A549 (cell line): ENCODE measurements at regions not wholly inside any gene's neighbourhood (a gene's known extent, or its start where the extent isn't known, plus 50 kb on each side); places are given as distances from the start of the nearest gene placed in this dataset.

ENCODE experiments used
- ATAC-seq, 2 experiments: fragments of 200-7000 bp in 1 of 2; fragments of >200 bp in 1 of 2; cut with Nextera tagmentation in 1 of 2; cut with Tn5 transposase in 1 of 2; 3 replicates each; pipeline versions ENCODE4 v1.8.0 to v1.9.1; 2018 to 2020; ENCODE audit warnings: mild to moderate bottlenecking in 1 of 2, moderate library complexity in 1 of 2
- CTCF ChIA-PET: fragments of 300-600 bp; sonication (Branson Sonifier 250); formaldehyde crosslinking; extraction: SDS; loops from one replicate; lab custom pipeline; 2021; ENCODE audit warnings: antibody characterized with exemption, inconsistent platforms; lab: Yijun Ruan, JAX
- POLR2A ChIA-PET: fragments of 350-600 bp; formaldehyde crosslinking; extraction: SDS; loops from one replicate; lab custom pipeline; 2021; ENCODE audit warnings: antibody characterized with exemption, inconsistent platforms; lab: Yijun Ruan, JAX
- DNase-seq, 2 experiments: peaks; one replicate each; pipeline versions ENCODE4 v3.0.0 to v3.0.0-alpha.2; 2011 to 2016; ENCODE audit warnings: low read depth in 1 of 2, low spot score in 1 of 2
- FAIRE-seq: peaks from 2 replicates; lab custom pipeline; 2011; peaks lifted over from hg19 to GRCh38; lab: Jason Lieb, UNC
- H3K27ac ChIP-seq, 2 experiments: fragments of >200 bp; sonication (Bioruptor Twin); formaldehyde crosslinking; 3 replicates each; pipeline ENCODE4 v1.5.1; 2016 to 2017
- H3K4me1 ChIP-seq: fragments of >200 bp; sonication (Bioruptor Twin); formaldehyde crosslinking; 3 replicates; pipeline ENCODE4 v1.6.1; 2016
- H3K4me2 ChIP-seq: fragments of >200 bp; sonication (Bioruptor Twin); formaldehyde crosslinking; 3 replicates; pipeline ENCODE4 v1.6.1; 2016
- H3K4me3 ChIP-seq: fragments of >200 bp; sonication (Bioruptor Twin); formaldehyde crosslinking; 3 replicates; pipeline ENCODE4 v1.5.1; 2016
- H3K9me3 ChIP-seq: fragments of >200 bp; sonication (Bioruptor Twin); formaldehyde crosslinking; 3 replicates; pipeline ENCODE4 v1.6.1; 2016
- BHLHE40 ChIP-seq: IDR thresholded peaks from 2 replicates; pipeline ENCODE4 v1.6.1; 2012; ENCODE audit warnings: low read depth, low read length, inconsistent platforms
- CEBPB ChIP-seq, 2 experiments: fragments of >200 bp in 1 of 2; sonication (Bioruptor Twin) in 1 of 2; formaldehyde crosslinking in 1 of 2; IDR thresholded peaks; 2 replicates each; pipeline ENCODE4 v1.6.1; 2012 to 2016
- CHD4 ChIP-seq: fragments of 200-600 bp; sonication (generic); IDR thresholded peaks from 2 replicates; pipeline ENCODE4 v1.6.1; 2016; ENCODE audit warnings: antibody characterized with exemption, mild to moderate bottlenecking, borderline replicate concordance
- CTCF ChIP-seq: fragments of >200 bp; sonication (Bioruptor Twin); formaldehyde crosslinking; IDR thresholded peaks from 3 replicates; pipeline ENCODE4 v1.5.1; 2016
- EHF ChIP-seq: fragments of 250-450 bp; sonication (Bioruptor Pico); IDR thresholded peaks from 2 replicates; pipeline ENCODE4 v1.5.0; 2020; ENCODE audit warnings: mild to moderate bottlenecking
- EHMT2 ChIP-seq: fragments of 200-600 bp; sonication (generic); IDR thresholded peaks from 2 replicates; pipeline ENCODE4 v1.6.1; 2016; ENCODE audit warnings: antibody characterized with exemption, low read depth, mild to moderate bottlenecking, moderate library complexity
- EP300 ChIP-seq, 2 experiments: fragments of >200 bp; sonication (Bioruptor Twin); formaldehyde crosslinking; IDR thresholded peaks; 2 replicates in 1 of 2; 3 replicates in 1 of 2; pipeline ENCODE4 v1.6.1; 2016 to 2017
- ESRRA ChIP-seq: fragments of 150-350 bp; IDR thresholded peaks from 2 replicates; pipeline ENCODE4 v1.6.1; 2014; ENCODE audit warnings: mild to moderate bottlenecking, low read length, borderline replicate concordance
- FOSB ChIP-seq: fragments of 250-450 bp; sonication (Bioruptor Pico); IDR thresholded peaks from 2 replicates; pipeline ENCODE4 v1.5.0; 2020; ENCODE audit warnings: mild to moderate bottlenecking, moderate library complexity
- FOSL2 ChIP-seq, 2 experiments: fragments of 450-650 bp in 1 of 2; fragments of >200 bp in 1 of 2; sonication (Bioruptor Twin) in 1 of 2; formaldehyde crosslinking; IDR thresholded peaks; 2 replicates each; pipeline versions ENCODE4 v1.5.0 to v1.6.1; 2016 to 2020; ENCODE audit warnings: mild to moderate bottlenecking in 1 of 2, moderate library complexity in 1 of 2
- HDAC2 ChIP-seq: fragments of 200-600 bp; sonication (generic); IDR thresholded peaks from 2 replicates; pipeline ENCODE4 v1.6.1; 2016
- JUN ChIP-seq, 2 experiments: fragments of >200 bp; sonication (Bioruptor Twin); formaldehyde crosslinking; IDR thresholded peaks; 2 replicates in 1 of 2; 3 replicates in 1 of 2; pipeline ENCODE4 v1.6.1; 2016 to 2017
- MAX ChIP-seq: IDR thresholded peaks from 2 replicates; pipeline ENCODE4 v1.6.1; 2012
- MAZ ChIP-seq: fragments of 150-350 bp; IDR thresholded peaks from 2 replicates; pipeline ENCODE4 v1.6.1; 2014; ENCODE audit warnings: antibody characterized with exemption, low read depth, low read length, borderline replicate concordance
- NPAS2 ChIP-seq: fragments of 250-450 bp; sonication (Bioruptor Pico); IDR thresholded peaks from 2 replicates; pipeline ENCODE4 v1.8.0; 2022; ENCODE audit warnings: mild to moderate bottlenecking, moderate library complexity, borderline replicate concordance
- PBX3 ChIP-seq: IDR thresholded peaks from 2 replicates; pipeline ENCODE4 v1.6.1; 2012
- POLR2A ChIP-seq: IDR thresholded peaks from 2 replicates; pipeline ENCODE4 v1.6.1; 2012; ENCODE audit warnings: mild to moderate bottlenecking, low read length
- RAD21 ChIP-seq, 2 experiments: fragments of >200 bp in 1 of 2; sonication (Bioruptor Twin) in 1 of 2; formaldehyde crosslinking in 1 of 2; IDR thresholded peaks in 1 of 2; conservative IDR thresholded peaks in 1 of 2; 2 replicates in 1 of 2; 3 replicates in 1 of 2; pipeline ENCODE4 v1.6.1; 2012 to 2018; ENCODE audit warnings: inconsistent platforms in 1 of 2
- RARB ChIP-seq: fragments of 250-450 bp; sonication (Bioruptor Pico); IDR thresholded peaks from 2 replicates; pipeline ENCODE4 v1.8.0; 2021; ENCODE audit warnings: mild to moderate bottlenecking, moderate library complexity
- REST ChIP-seq: fragments of 200-600 bp; sonication (generic); IDR thresholded peaks from 2 replicates; pipeline ENCODE4 v1.6.1; 2016; ENCODE audit warnings: antibody characterized with exemption, mild to moderate bottlenecking, moderate library complexity
- SMC3 ChIP-seq: fragments of >200 bp; sonication (Bioruptor Twin); formaldehyde crosslinking; IDR thresholded peaks from 3 replicates; pipeline ENCODE4 v1.6.1; 2018; ENCODE audit warnings: inconsistent platforms
- SREBF2 ChIP-seq: fragments of 450-650 bp; IDR thresholded peaks from 2 replicates; pipeline ENCODE4 v1.6.1; 2014; ENCODE audit warnings: mild to moderate bottlenecking, moderate library complexity
- TP53 ChIP-seq: fragments of 250-450 bp; sonication (Bioruptor Pico); IDR thresholded peaks from 2 replicates; pipeline ENCODE4 v1.5.0; 2021; ENCODE audit warnings: mild to moderate bottlenecking, moderate library complexity
- ZNF302 ChIP-seq: fragments of 250-450 bp; sonication (Bioruptor Pico); IDR thresholded peaks from 2 replicates; pipeline ENCODE4 v1.9.0; 2021; ENCODE audit warnings: inconsistent platforms, mild to moderate bottlenecking, moderate library complexity
- WGBS: methylation state at CpG from one replicate; pipeline ENCODE4 v1.1.6; 2017; ENCODE audit errors: missing lambda C conversion rate; 5-methylcytosine and 5-hydroxymethylcytosine counted together

- ATAC-seq, result no peak
- no peak for FAIRE-seq
- Histone ChIP-seq H3K9me3 (no peaks in the 10 kb centered on the region), H3K4me1 (no peaks in the 10 kb centered on the region), H3K27ac (no peak overlapping the region), H3K4me2 (no peak overlapping the region), H3K4me3 (no peak overlapping the region)
- POLR2A ChIA-PET, result no interaction called here
- 37% methylated on average over 3 of the region's 3 CpGs for WGBS
- no peak for TF ChIP-seq EHMT2
- TF ChIP-seq EHF (CRISPR knock-in tag), result no peak
- no peak for TF ChIP-seq FOSL2 (IDR thresholded peaks at IDR 0.05)
- TF ChIP-seq FOSL2 (CRISPR knock-in tag; IDR thresholded peaks at IDR 0.05), result no peak
- CTCF ChIA-PET, result no interaction called here
- DNase-seq, result no peak
Measured at GRCh38 chr16:9645911-9646310, 536.3 kb downstream of the GRIN2A start.

GRCh38 chr16:9647981-9648701, 534.1 kb downstream of the GRIN2A start:
- POLR2A ChIA-PET, result no interaction called here
- FAIRE-seq, result no peak

GRCh38 chr16:9650284-9650683, 531.9 kb downstream of the GRIN2A start:
- H3K4me2 ChIP-seq, result no peak overlapping the region
- H3K9me3 ChIP-seq, result no peaks in the 10 kb centered on the region
- FAIRE-seq (no peak), ATAC-seq (no peak), DNase-seq (no peak)
- ChIA-PET POLR2A (no interaction called here), CTCF (interaction anchor here (0.6 kb wide), 1 partner anchor 1554 kb away, joined by 3 read pairs; no protein-coding TSS in a partner anchor)
- 0% methylated on average over 1 of the region's 1 CpG for WGBS
- no peaks in the 10 kb centered on the region for H3K4me1 ChIP-seq
- H3K4me3 ChIP-seq, result no peak overlapping the region
- no peak overlapping the region for H3K27ac ChIP-seq
- TF ChIP-seq EP300 (IDR thresholded peaks at IDR 0.05), result no peak
- no peak for TF ChIP-seq ESRRA
- no peak for TF ChIP-seq FOSL2 (IDR thresholded peaks at IDR 0.05)
- TF ChIP-seq FOSL2 (CRISPR knock-in tag; IDR thresholded peaks at IDR 0.05), result no peak
- TF ChIP-seq SREBF2, result no peak
- TF ChIP-seq NPAS2 (CRISPR knock-in tag), result no peak
- no peak for TF ChIP-seq POLR2A
- TF ChIP-seq EHF (CRISPR knock-in tag), result no peak
- no peak for TF ChIP-seq REST
- TF ChIP-seq HDAC2, result no peak
- no peak for TF ChIP-seq ZNF302 (CRISPR knock-in tag)

More at GRCh38 chr16:9647981-9648701, 534.1 kb downstream of the GRIN2A start:
- no peak overlapping the region for H3K4me2 ChIP-seq
- peak; percentile 58 to 86; a peak in 3 of 4 replicates for TF ChIP-seq CEBPB (IDR thresholded peaks at IDR 0.05)
- TF ChIP-seq TP53 (CRISPR knock-in tag), result no peak
- peak; percentile 52; the same call in 2 of the 3 replicates for TF ChIP-seq SMC3
- TF ChIP-seq PBX3, result no peak
- no peak for TF ChIP-seq RARB (CRISPR knock-in tag)
- no peak for TF ChIP-seq HDAC2
- no peak for TF ChIP-seq MAZ
- TF ChIP-seq SREBF2, result no peak
- peak; percentile 54 for TF ChIP-seq CTCF
- no peak for TF ChIP-seq FOSB
- no peak for TF ChIP-seq BHLHE40
- TF ChIP-seq JUN (IDR thresholded peaks at IDR 0.05), result no peak
- TF ChIP-seq RAD21 (conservative IDR thresholded peaks at IDR 0.05 in 1 of 2, IDR thresholded peaks at IDR 0.05 in 1 of 2), result peak; percentile 44 to 56; a peak in 4 of 5 replicates
- TF ChIP-seq MAX, result no peak
- no peak for TF ChIP-seq CHD4
- no peak overlapping the region for H3K27ac ChIP-seq
- H3K9me3 ChIP-seq, result no peaks in the 10 kb centered on the region
- DNase-seq (peak; percentile 37 to 49), ATAC-seq (peak; percentile 64 to 68; a peak in 5 of 6 replicates)
- 2% methylated on average over 7 of the region's 7 CpGs for WGBS
- no peaks in the 10 kb centered on the region for H3K4me1 ChIP-seq
- CTCF ChIA-PET, result interaction anchor here (0.6 to 2.2 kb wide), 16 partner anchors 10 to 533 kb away, joined by 3 to 10 read pairs (median 4); no protein-coding TSS in a partner anchor
- H3K4me3 ChIP-seq, result no peak overlapping the region
